Subcutaneous abdominal adipose tissue (tissue), 5 donors: ENCODE measurements at regions not wholly inside any gene's neighbourhood (a gene's known extent, or its start where the extent isn't known, plus 50 kb on each side); places are given as distances from the start of the nearest gene placed in this dataset.
A peak's percentile ranks its signal among the peaks of the same experiment; 100 is the strongest.

Source experiments
- H3K27ac ChIP-seq: one replicate; pipeline ENCODE4 v1.7.0; 2013; ENCODE audit warnings: low read depth, mild to moderate bottlenecking, inconsistent platforms, low read length, moderate library complexity
- H3K27me3 ChIP-seq, 5 donors: one replicate each; pipeline ENCODE4 v1.7.0; 2013; ENCODE audit warnings: low read length in 5 of 5, inconsistent platforms in 1 of 5; ENCODE audit not compliant: control insufficient read depth in 5 of 5, insufficient read depth in 4 of 5
- H3K36me3 ChIP-seq, 5 donors: one replicate each; pipeline ENCODE4 v1.7.0; 2013; ENCODE audit warnings: low read length in 5 of 5; ENCODE audit not compliant: control insufficient read depth in 5 of 5, insufficient read depth in 5 of 5
- H3K4me1 ChIP-seq, 5 donors: one replicate each; pipeline ENCODE4 v1.7.0; 2013; ENCODE audit warnings: low read length in 5 of 5, mild to moderate bottlenecking in 3 of 5, moderate library complexity in 1 of 5; ENCODE audit not compliant: control insufficient read depth in 5 of 5, insufficient read depth in 5 of 5
- H3K4me3 ChIP-seq, 5 donors: one replicate each; pipeline ENCODE4 v1.7.0; 2013; ENCODE audit warnings: low read length in 5 of 5, low read depth in 1 of 5
- H3K9ac ChIP-seq, 5 donors: one replicate each; pipeline ENCODE4 v1.7.0; 2013; ENCODE audit warnings: low read length in 5 of 5, mild to moderate bottlenecking in 4 of 5, moderate library complexity in 3 of 5
- H3K9me3 ChIP-seq, 5 donors: one replicate each; pipeline ENCODE4 v1.7.0; 2013; ENCODE audit warnings: low read length in 5 of 5; ENCODE audit not compliant: control insufficient read depth in 5 of 5
- donor health status: healthy.
- donor health status: healthy.
- donor health status: healthy.
- donor health status: healthy.
- donor health status: healthy.

- H3K4me3 ChIP-seq, result no peak overlapping the region
- peak overlapping the region; percentile 80 for H3K27ac ChIP-seq
- H3K36me3 ChIP-seq, result no peaks in the 10 kb centered on the region
- H3K9me3 ChIP-seq, result no peaks in the 10 kb centered on the region
- peaks cover 0 to 34% (median 6%) of the 10 kb centered on the region in 5 donors for H3K4me1 ChIP-seq
- no peaks in the 10 kb centered on the region for H3K27me3 ChIP-seq
- no peak overlapping the region for H3K9ac ChIP-seq
Measured at GRCh38 chr2:226213717-226214116, 585.9 kb downstream of the IRS1 start.

- H3K9me3 ChIP-seq, result no peaks in the 10 kb centered on the region
- H3K27ac ChIP-seq, result peak overlapping the region; percentile 80
- H3K9ac ChIP-seq, result no peak overlapping the region
- H3K4me1 ChIP-seq, result peaks cover 0 to 26% (median 6%) of the 10 kb centered on the region in 5 donors
- no peak overlapping the region for H3K4me3 ChIP-seq
- H3K36me3 ChIP-seq, result no peaks in the 10 kb centered on the region
- H3K27me3 ChIP-seq, result no peaks in the 10 kb centered on the region
Measured at GRCh38 chr2:226211439-226211838, 588.2 kb downstream of the IRS1 start.

GRCh38 chr2:226208726-226209125 lies 590.9 kb downstream of the IRS1 start:
- H3K27me3 ChIP-seq, result no peaks in the 10 kb centered on the region
- H3K27ac ChIP-seq, result peak overlapping the region; percentile 49
- H3K9me3 ChIP-seq, result no peaks in the 10 kb centered on the region

GRCh38 chr2:226207671-226208070 lies 591.9 kb downstream of the IRS1 start:
- Histone ChIP-seq H3K9ac (no peak overlapping the region), H3K4me3 (no peak overlapping the region), H3K9me3 (no peaks in the 10 kb centered on the region), H3K36me3 (no peaks in the 10 kb centered on the region), H3K4me1 (peaks cover 0 to 11% (median 6%) of the 10 kb centered on the region in 5 donors), H3K27ac (peak overlapping the region; percentile 49), H3K27me3 (no peaks in the 10 kb centered on the region)

More at GRCh38 chr2:226208726-226209125, 590.9 kb downstream of the IRS1 start:
- no peak overlapping the region for H3K4me3 ChIP-seq
- H3K36me3 ChIP-seq, result no peaks in the 10 kb centered on the region
- H3K9ac ChIP-seq, result no peak overlapping the region
- H3K4me1 ChIP-seq, result peaks cover 0 to 11% (median 6%) of the 10 kb centered on the region in 5 donors

- no peak overlapping the region for H3K9ac ChIP-seq
- no peaks in the 10 kb centered on the region for H3K27me3 ChIP-seq
- peaks cover 0 to 21% (median 4%) of the 10 kb centered on the region in 5 donors for H3K4me1 ChIP-seq
- H3K27ac ChIP-seq, result peak overlapping the region; percentile 92
- peak overlapping the region in 2 of 5 donors; percentile 12 to 55 for H3K4me3 ChIP-seq
- no peaks in the 10 kb centered on the region for H3K9me3 ChIP-seq
- no peaks in the 10 kb centered on the region for H3K36me3 ChIP-seq
Measured at GRCh38 chr2:226199555-226199954, 600.1 kb downstream of the IRS1 start.

GRCh38 chr2:226198956-226199355 lies 600.7 kb downstream of the IRS1 start:
- Histone ChIP-seq H3K27me3 (no peaks in the 10 kb centered on the region), H3K4me3 (peak overlapping the region in 4 of 5 donors; percentile 3 to 55 (median 24)), H3K4me1 (peaks cover 0 to 21% (median 4%) of the 10 kb centered on the region in 5 donors), H3K9me3 (no peaks in the 10 kb centered on the region), H3K9ac (peak overlapping the region in 2 of 5 donors; percentile 48 to 66), H3K27ac (peak overlapping the region; percentile 92), H3K36me3 (no peaks in the 10 kb centered on the region)

- Histone ChIP-seq H3K9ac (no peak overlapping the region), H3K27ac (peak overlapping the region; percentile 73), H3K4me1 (peaks cover 0 to 37% (median 19%) of the 10 kb centered on the region in 5 donors), H3K9me3 (no peaks in the 10 kb centered on the region), H3K27me3 (no peaks in the 10 kb centered on the region), H3K4me3 (no peak overlapping the region), H3K36me3 (no peaks in the 10 kb centered on the region)
Measured at GRCh38 chr2:226190479-226191252, 609.0 kb downstream of the IRS1 start.

GRCh38 chr2:226189061-226189460 lies 610.6 kb downstream of the IRS1 start:
- peak overlapping the region; percentile 73 for H3K27ac ChIP-seq
- H3K36me3 ChIP-seq, result no peaks in the 10 kb centered on the region
- no peak overlapping the region for H3K9ac ChIP-seq
- no peaks in the 10 kb centered on the region for H3K9me3 ChIP-seq
- peaks cover 0 to 45% (median 27%) of the 10 kb centered on the region in 5 donors for H3K4me1 ChIP-seq
- no peak overlapping the region for H3K4me3 ChIP-seq
- no peaks in the 10 kb centered on the region for H3K27me3 ChIP-seq

- H3K9me3 ChIP-seq, result no peaks in the 10 kb centered on the region
- no peak overlapping the region for H3K9ac ChIP-seq
- H3K4me1 ChIP-seq, result peaks cover 0 to 48% (median 27%) of the 10 kb centered on the region in 5 donors
- H3K27ac ChIP-seq, result peak overlapping the region; percentile 52
- H3K4me3 ChIP-seq, result no peak overlapping the region
- no peaks in the 10 kb centered on the region for H3K36me3 ChIP-seq
- H3K27me3 ChIP-seq, result no peaks in the 10 kb centered on the region
Measured at GRCh38 chr2:226187616-226188015, 612.0 kb downstream of the IRS1 start.

GRCh38 chr2:226187156-226187555 lies 612.5 kb downstream of the IRS1 start:
- Histone ChIP-seq H3K27me3 (no peaks in the 10 kb centered on the region), H3K4me1 (peaks cover 0 to 48% (median 27%) of the 10 kb centered on the region in 5 donors), H3K9ac (no peak overlapping the region), H3K36me3 (no peaks in the 10 kb centered on the region), H3K9me3 (no peaks in the 10 kb centered on the region), H3K4me3 (no peak overlapping the region), H3K27ac (peak overlapping the region; percentile 52)
